ENCODE measurements at regions not wholly inside any gene's neighbourhood (a gene's known extent, or its start where the extent isn't known, plus 50 kb on each side); places are given as distances from the start of the nearest gene placed in this dataset.

GRCh38 chr17:79435296-79435695 lies 175.6 kb downstream of the RBFOX3 start:
- H3K4me1 ChIP-seq (replicated peaks): no peaks in the 10 kb centered on the region
- no peak for DNase-seq (ENCODE audit: low spot score)
- H3K27ac ChIP-seq: no peak overlapping the region
- H3K9me3 ChIP-seq: no peaks in the 10 kb centered on the region
- no peaks in the 10 kb centered on the region for H3K36me3 ChIP-seq
- peaks cover 2% of the 10 kb centered on the region for H3K27me3 ChIP-seq (replicated peaks; ENCODE audit: insufficient read depth)
- WGBS: 82% methylated on average over 6 of the region's 6 CpGs
- intact Hi-C loops (cut with DNase I): no loop called here
- H3K4me3 ChIP-seq: no peak overlapping the region
- no peak for TF ChIP-seq CTCF (IDR thresholded peaks at IDR 0.05)

GRCh38 chr17:79434215-79434614 lies 176.6 kb downstream of the RBFOX3 start:
- TF ChIP-seq POLR2A (IDR thresholded peaks at IDR 0.05) (no peak), CTCF (IDR thresholded peaks at IDR 0.05) (no peak), POLR2AphosphoS5 (IDR thresholded peaks at IDR 0.05) (no peak)
- Histone ChIP-seq H3K36me3 (no peaks in the 10 kb centered on the region), H3K27ac (no peak overlapping the region), H3K4me1 (replicated peaks) (no peaks in the 10 kb centered on the region), H3K4me3 (no peak overlapping the region), H3K27me3 (replicated peaks; ENCODE audit: insufficient read depth) (peaks cover 4% of the 10 kb centered on the region), H3K9me3 (no peaks in the 10 kb centered on the region)
- intact Hi-C loops (cut with DNase I): no loop called here
- DNase-seq (ENCODE audit: low spot score): no peak
- WGBS: 84% methylated on average over 4 of the region's 4 CpGs

- no peak for DNase-seq (ENCODE audit: low spot score)
- intact Hi-C loops (cut with DNase I): no loop called here
- TF ChIP-seq CTCF (IDR thresholded peaks at IDR 0.05) (no peak), POLR2A (IDR thresholded peaks at IDR 0.05) (no peak), POLR2AphosphoS5 (IDR thresholded peaks at IDR 0.05) (no peak)
- H3K36me3 ChIP-seq: no peaks in the 10 kb centered on the region
- H3K9me3 ChIP-seq: no peaks in the 10 kb centered on the region
- 49% methylated on average over 7 of the region's 7 CpGs for WGBS
- no peak overlapping the region for H3K27ac ChIP-seq
- peaks cover 4% of the 10 kb centered on the region for H3K27me3 ChIP-seq (replicated peaks; ENCODE audit: insufficient read depth)
- H3K4me1 ChIP-seq (replicated peaks): no peaks in the 10 kb centered on the region
- no peak overlapping the region for H3K4me3 ChIP-seq
These were observed 177.5 kb downstream of the RBFOX3 start for GRCh38 chr17:79433379-79433778.

- intact Hi-C loops (cut with DNase I): no loop called here
- H3K4me1 ChIP-seq (replicated peaks): no peaks in the 10 kb centered on the region
- H3K36me3 ChIP-seq: no peaks in the 10 kb centered on the region
- no peak for DNase-seq (ENCODE audit: low spot score)
- 84% methylated on average over 8 of the region's 8 CpGs for WGBS
- no peak overlapping the region for H3K27ac ChIP-seq
- no peaks in the 10 kb centered on the region for H3K9me3 ChIP-seq
- no peak overlapping the region for H3K4me3 ChIP-seq
- no peak for TF ChIP-seq POLR2A (IDR thresholded peaks at IDR 0.05)
- H3K27me3 ChIP-seq (replicated peaks; ENCODE audit: insufficient read depth): peaks cover 2% of the 10 kb centered on the region
These were observed 179.7 kb downstream of the RBFOX3 start for GRCh38 chr17:79431175-79431574.

DNA sequence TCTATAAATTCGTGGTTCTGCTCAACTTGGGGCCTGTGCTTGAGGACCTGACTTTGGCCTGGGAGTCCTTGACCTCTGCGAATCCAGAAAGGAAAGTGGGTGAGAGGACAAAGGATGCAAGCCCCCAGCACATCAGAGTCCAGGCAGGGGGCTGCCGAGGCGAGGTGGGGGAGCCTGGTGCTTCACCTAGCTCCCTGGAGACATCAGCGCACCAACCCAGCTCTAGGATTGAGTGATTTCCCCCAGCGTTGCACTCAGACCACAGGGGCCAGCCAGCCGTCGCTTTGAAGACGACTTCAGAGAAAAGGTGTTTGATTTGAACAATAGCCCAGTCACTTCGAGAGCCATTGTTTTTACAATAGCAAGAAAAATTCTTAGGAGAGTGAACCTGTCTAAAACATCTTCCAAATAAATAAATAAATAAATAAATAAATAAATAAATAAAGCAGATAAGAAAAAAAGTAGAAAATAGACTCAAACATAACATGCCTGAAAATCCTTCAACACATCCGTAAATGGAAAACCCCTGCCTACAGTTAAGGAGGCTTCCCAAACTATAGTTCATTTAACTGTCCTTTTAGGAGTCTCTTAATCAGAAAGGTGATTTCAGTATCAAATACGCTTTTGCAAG lies 180.9 kb downstream of the RBFOX3 start:
- H3K4me3 ChIP-seq: no peak overlapping the region
- no peak for DNase-seq (ENCODE audit: low spot score)
- no peaks in the 10 kb centered on the region for H3K9me3 ChIP-seq
- H3K36me3 ChIP-seq: no peaks in the 10 kb centered on the region
- intact Hi-C loops (cut with DNase I): no loop called here
- TF ChIP-seq POLR2AphosphoS5 (IDR thresholded peaks at IDR 0.05) (no peak), CTCF (IDR thresholded peaks at IDR 0.05) (no peak), POLR2A (IDR thresholded peaks at IDR 0.05) (no peak)
- no peak overlapping the region for H3K27ac ChIP-seq
- WGBS: 44% methylated on average over 12 of the region's 12 CpGs
- peaks cover 2% of the 10 kb centered on the region for H3K27me3 ChIP-seq (replicated peaks; ENCODE audit: insufficient read depth)
- H3K4me1 ChIP-seq (replicated peaks): no peaks in the 10 kb centered on the region

Data from prostate gland (tissue), 2 donors.